GM12878 (cell line): ENCODE measurements at regions not wholly inside any gene's neighbourhood (a gene's known extent, or its start where the extent isn't known, plus 50 kb on each side); places are given as distances from the start of the nearest gene placed in this dataset.

Experiments used
- ATAC-seq: fragments of 200-7000 bp; cut with Tn5 transposase; 3 replicates; pipeline ENCODE4 v1.9.1; 2020; ENCODE audit warnings: mild to moderate bottlenecking, moderate library complexity
- BruUV-seq: library from RNA; stranded (reverse); fragments of 400-500 nt; replicated peaks from 2 replicates; lab custom pipeline; 2021; lab: Mats Ljungman, UMichigan
- CTCF ChIA-PET: fragments of 300-600 bp; sonication (Branson Sonifier 250); formaldehyde crosslinking; extraction: SDS; loops from one replicate; lab custom pipeline; 2021; ENCODE audit warnings: inconsistent platforms; lab: Yijun Ruan, JAX
- POLR2A ChIA-PET: fragments of 350-600 bp; formaldehyde crosslinking; extraction: SDS; loops from one replicate; lab custom pipeline; 2021; ENCODE audit warnings: inconsistent platforms; lab: Charles Lee
- RAD21 ChIA-PET: fragments of 300-600 bp; sonication (Branson Sonifier 250); formaldehyde crosslinking; loops from one replicate; lab custom pipeline; 2023; ENCODE audit warnings: antibody characterized with exemption; ENCODE audit not compliant: unreplicated experiment; lab: Charles Lee
- SMC1A ChIA-PET: fragments of 300-600 bp; sonication (Branson Sonifier 250); formaldehyde crosslinking; loops from one replicate; lab custom pipeline; 2023; ENCODE audit not compliant: unreplicated experiment, uncharacterized antibody; lab: Charles Lee
- DNase-seq: peaks from one replicate; pipeline ENCODE4 v3.0.0-alpha.2; 2011; ENCODE audit warnings: low read depth, low spot score
- FAIRE-seq: peaks from 3 replicates; lab custom pipeline; 2011; peaks lifted over from hg19 to GRCh38; lab: Jason Lieb, UNC
- H2AFZ ChIP-seq: 2 replicates; pipeline ENCODE4 v1.6.0; 2011; ENCODE audit warnings: low read depth, low read length, control low read depth; ENCODE audit not compliant: control insufficient read depth
- H3K27ac ChIP-seq: 2 replicates; pipeline ENCODE4 v1.5.1; 2011; ENCODE audit warnings: control low read depth; ENCODE audit not compliant: control insufficient read depth, insufficient read depth
- H3K27me3 ChIP-seq, 2 experiments: replicated peaks in 1 of 2; 2 replicates each; pipeline versions ENCODE4 v1.6.0 to v1.6.1; 2011; ENCODE audit warnings: low read length in 1 of 2; ENCODE audit not compliant: control insufficient read depth in 2 of 2, insufficient read depth in 2 of 2
- H3K36me3 ChIP-seq, 2 experiments: 2 replicates each; pipeline ENCODE4 v1.5.1; 2011; ENCODE audit warnings: low read length in 1 of 2; ENCODE audit not compliant: control insufficient read depth in 2 of 2, insufficient read depth in 2 of 2
- H3K4me1 ChIP-seq: 2 replicates; pipeline ENCODE4 v1.6.1; 2011; ENCODE audit warnings: mild to moderate bottlenecking, low read length, moderate library complexity, mixed read lengths; ENCODE audit not compliant: control insufficient read depth, insufficient read depth
- H3K4me2 ChIP-seq: 2 replicates; pipeline ENCODE4 v1.6.0; 2011; ENCODE audit warnings: control low read depth; ENCODE audit not compliant: control insufficient read depth, insufficient read depth
- H3K4me3 ChIP-seq: fragments of 200-600 bp; sonication (generic); 2 replicates; pipeline ENCODE4 v1.5.1; 2016
- H3K79me2 ChIP-seq: 2 replicates; pipeline ENCODE4 v1.6.0; 2011; ENCODE audit warnings: low read length; ENCODE audit not compliant: control insufficient read depth, insufficient read depth
- H3K9ac ChIP-seq: 2 replicates; pipeline ENCODE4 v1.8.0; 2011; ENCODE audit warnings: low read length, control low read depth, mixed read lengths; ENCODE audit not compliant: control insufficient read depth, insufficient read depth
- H3K9me3 ChIP-seq: replicated peaks from 3 replicates; pipeline ENCODE4 v1.5.1; 2011; ENCODE audit warnings: mild to moderate bottlenecking, low read length; ENCODE audit not compliant: control insufficient read depth, insufficient read depth
- H4K20me1 ChIP-seq: 2 replicates; pipeline ENCODE4 v1.6.0; 2011; ENCODE audit not compliant: control insufficient read depth, insufficient read depth
- BHLHE40 ChIP-seq, 2 experiments: fragments of 450-650 bp in 1 of 2; IDR thresholded peaks; 2 replicates each; pipeline ENCODE4 v1.6.1; 2011 to 2017; ENCODE audit warnings: low read depth in 2 of 2, borderline replicate concordance in 1 of 2, improper control_type of control experiment in 1 of 2, low read length in 1 of 2, mild to moderate bottlenecking in 1 of 2
- BRCA1 ChIP-seq: IDR thresholded peaks from 2 replicates; pipeline ENCODE4 v1.6.1; 2011; ENCODE audit warnings: low read depth, low read length, improper control_type of control experiment
- HDAC2 ChIP-seq: fragments of 200-600 bp; sonication (generic); IDR thresholded peaks from 2 replicates; pipeline ENCODE4 v1.6.1; 2017
- JUND ChIP-seq: IDR thresholded peaks from 2 replicates; pipeline ENCODE4 v1.6.1; 2012; ENCODE audit warnings: low read depth, mild to moderate bottlenecking, low read length, improper control_type of control experiment, moderate library complexity
- MYC ChIP-seq: IDR thresholded peaks from 2 replicates; pipeline ENCODE4 v1.6.1; 2011; ENCODE audit warnings: mild to moderate bottlenecking, low read length, moderate library complexity, inconsistent platforms; ENCODE audit not compliant: insufficient read depth, insufficient replicate concordance, insufficient read length, severe bottlenecking
- NRF1 ChIP-seq: conservative IDR thresholded peaks from 2 replicates; pipeline ENCODE4 v1.6.1; 2011; ENCODE audit warnings: mild to moderate bottlenecking, low read depth, low read length, improper control_type of control experiment
- POLR2A ChIP-seq: IDR thresholded peaks from 2 replicates; pipeline ENCODE4 v1.6.1; 2011; ENCODE audit warnings: low read depth, mild to moderate bottlenecking, low read length
- RAD21 ChIP-seq: IDR thresholded peaks from 2 replicates; pipeline ENCODE4 v1.6.1; 2011; ENCODE audit warnings: mild to moderate bottlenecking, low read depth, low read length, moderate library complexity; ENCODE audit not compliant: insufficient read depth
- RELA ChIP-seq: fragments of 450-650 bp; IDR thresholded peaks from 2 replicates; pipeline ENCODE4 v1.8.0; 2014; ENCODE audit warnings: borderline replicate concordance; ENCODE audit not compliant: partially characterized antibody
- SUZ12 ChIP-seq: fragments of 200-600 bp; sonication (generic); IDR thresholded peaks from one replicate; pipeline ENCODE4 v1.6.1; 2018; ENCODE audit warnings: antibody characterized with exemption, mild to moderate bottlenecking; ENCODE audit not compliant: unreplicated experiment
- YBX1 ChIP-seq: fragments of 450-650 bp; IDR thresholded peaks from 2 replicates; pipeline ENCODE4 v1.6.1; 2016; ENCODE audit warnings: antibody characterized with exemption
- ZBTB40 ChIP-seq: fragments of 450-650 bp; IDR thresholded peaks from 2 replicates; pipeline ENCODE4 v1.6.1; 2016; ENCODE audit warnings: mild to moderate bottlenecking, moderate library complexity, borderline replicate concordance
- WGBS: methylation state at CpG from one replicate; pipeline ENCODE4 v1.1.6; 2016; ENCODE audit warnings: low lambda C conversion rate; ENCODE audit not compliant: insufficient replicate concordance, insufficient coverage; ENCODE audit errors: missing lambda C conversion rate; 5-methylcytosine and 5-hydroxymethylcytosine counted together
- in situ Hi-C: fragments of 300-500 bp; cut with MboI; formaldehyde crosslinking; loops from 9 replicates; pipeline ENCODE4 v1.14.3; 2018; ENCODE audit warnings: mixed read lengths
- intact Hi-C: fragments of 100-400 bp; cut with micrococcal nuclease; formaldehyde crosslinking; loops from one replicate; pipeline ENCODE4 v1.14.2; 2022; ENCODE audit not compliant: unreplicated experiment
- TF ChIP-seq, protein P1 (sequence below): fragments of 450-650 bp; formaldehyde crosslinking; IDR thresholded peaks from 2 replicates; pipeline ENCODE4 v1.5.0; 2022; ENCODE audit warnings: mild to moderate bottlenecking, missing genetic modification characterization
- TF ChIP-seq, protein P2 (sequence below): IDR thresholded peaks from 2 replicates; pipeline ENCODE4 v1.6.1; 2011; ENCODE audit warnings: borderline replicate concordance, low read depth, mild to moderate bottlenecking, moderate library complexity, mixed read lengths, low read length; ENCODE audit not compliant: insufficient read depth; ENCODE audit errors: extremely low read length

DNA sequence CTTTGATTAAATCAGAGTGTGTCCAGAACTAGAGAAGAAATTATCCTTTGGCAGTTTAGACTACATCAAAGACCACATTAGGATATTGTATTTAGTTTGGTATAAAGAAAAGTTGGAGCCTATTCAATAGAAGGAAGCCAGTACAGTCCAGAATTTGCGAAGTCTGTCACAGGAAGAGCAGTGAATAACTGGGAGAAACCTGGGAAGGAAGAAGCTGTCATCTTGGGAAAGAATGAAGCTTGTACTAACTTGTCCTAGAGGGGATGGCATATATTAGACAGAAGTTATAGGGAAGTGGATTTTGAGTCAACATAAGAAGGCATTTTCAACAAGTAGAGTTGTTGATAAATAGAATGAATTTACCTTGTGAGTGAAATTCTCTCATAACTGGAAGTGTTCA lies 386.7 kb downstream of the LRIG3 start (continued):
- TF ChIP-seq ZBTB40 (no peak), BHLHE40 (IDR thresholded peaks at IDR 0.05; ENCODE audit: borderline replicate concordance in 1 of 2, low read depth in 2 of 2, low read length in 1 of 2) (no peak), NRF1 (no peak), MYC (no peak), HDAC2 (no peak)

DNA sequence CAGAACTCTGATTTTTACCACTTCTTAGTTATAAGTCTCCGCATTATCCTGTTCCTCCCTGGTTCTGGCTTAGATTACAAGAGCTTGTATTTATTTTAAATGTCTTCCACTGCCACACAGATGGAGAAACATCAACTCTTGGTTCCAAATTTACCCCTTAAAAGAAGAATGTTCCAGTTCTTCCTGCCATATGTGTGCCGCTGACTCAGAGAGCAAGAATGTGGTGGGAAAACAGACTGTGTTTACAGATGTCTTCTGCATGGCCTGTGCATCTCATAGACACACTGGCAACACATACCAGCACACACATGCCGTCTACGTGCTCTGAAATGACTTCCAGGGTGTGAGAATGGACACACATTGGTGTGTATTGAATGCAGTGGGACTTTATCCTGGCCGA lies 383.0 kb downstream of the LRIG3 start:
- Histone ChIP-seq H3K4me2 (no peak overlapping the region), H3K27ac (no peak overlapping the region), H3K4me3 (no peak overlapping the region), H3K79me2 (no peaks in the 10 kb centered on the region), H3K9ac (no peak overlapping the region), H3K4me1 (no peaks in the 10 kb centered on the region), H3K9me3 (no peaks in the 10 kb centered on the region), H2AFZ (no peak overlapping the region), H3K27me3 (no peaks in the 10 kb centered on the region), H3K36me3 (no peaks in the 10 kb centered on the region), H4K20me1 (no peaks in the 10 kb centered on the region)
- no peak for DNase-seq
- ChIA-PET POLR2A (no interaction called here), RAD21 (no interaction called here), SMC1A (interaction anchor here (0.7 kb wide), 1 partner anchor 25 kb away, joined by 3 read pairs; no protein-coding TSS in a partner anchor), CTCF (interaction anchor here (5.5 kb wide), 1 partner anchor 614 kb away, joined by 39 read pairs; no protein-coding TSS in a partner anchor)
- FAIRE-seq, result no peak
- in situ Hi-C loops (no loop called here), intact Hi-C loops (no loop called here)
- WGBS, result 38% methylated on average over 5 of the region's 5 CpGs
- TF ChIP-seq, protein P1, sequence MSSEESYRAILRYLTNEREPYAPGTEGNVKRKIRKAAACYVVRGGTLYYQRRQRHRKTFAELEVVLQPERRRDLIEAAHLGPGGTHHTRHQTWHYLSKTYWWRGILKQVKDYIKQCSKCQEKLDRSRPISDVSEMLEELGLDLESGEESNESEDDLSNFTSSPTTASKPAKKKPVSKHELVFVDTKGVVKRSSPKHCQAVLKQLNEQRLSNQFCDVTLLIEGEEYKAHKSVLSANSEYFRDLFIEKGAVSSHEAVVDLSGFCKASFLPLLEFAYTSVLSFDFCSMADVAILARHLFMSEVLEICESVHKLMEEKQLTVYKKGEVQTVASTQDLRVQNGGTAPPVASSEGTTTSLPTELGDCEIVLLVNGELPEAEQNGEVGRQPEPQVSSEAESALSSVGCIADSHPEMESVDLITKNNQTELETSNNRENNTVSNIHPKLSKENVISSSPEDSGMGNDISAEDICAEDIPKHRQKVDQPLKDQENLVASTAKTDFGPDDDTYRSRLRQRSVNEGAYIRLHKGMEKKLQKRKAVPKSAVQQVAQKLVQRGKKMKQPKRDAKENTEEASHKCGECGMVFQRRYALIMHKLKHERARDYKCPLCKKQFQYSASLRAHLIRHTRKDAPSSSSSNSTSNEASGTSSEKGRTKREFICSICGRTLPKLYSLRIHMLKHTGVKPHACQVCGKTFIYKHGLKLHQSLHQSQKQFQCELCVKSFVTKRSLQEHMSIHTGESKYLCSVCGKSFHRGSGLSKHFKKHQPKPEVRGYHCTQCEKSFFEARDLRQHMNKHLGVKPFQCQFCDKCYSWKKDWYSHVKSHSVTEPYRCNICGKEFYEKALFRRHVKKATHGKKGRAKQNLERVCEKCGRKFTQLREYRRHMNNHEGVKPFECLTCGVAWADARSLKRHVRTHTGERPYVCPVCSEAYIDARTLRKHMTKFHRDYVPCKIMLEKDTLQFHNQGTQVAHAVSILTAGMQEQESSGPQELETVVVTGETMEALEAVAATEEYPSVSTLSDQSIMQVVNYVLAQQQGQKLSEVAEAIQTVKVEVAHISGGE (CRISPR knock-in tag), result no peak
- TF ChIP-seq RAD21, result no peak
- TF ChIP-seq RELA, result no peak
- no peak for TF ChIP-seq BRCA1
- no peak for TF ChIP-seq MYC
- TF ChIP-seq SUZ12, result no peak
- TF ChIP-seq JUND, result no peak
- TF ChIP-seq POLR2A, result no peak
- no peak for TF ChIP-seq YBX1
- TF ChIP-seq, protein P2, sequence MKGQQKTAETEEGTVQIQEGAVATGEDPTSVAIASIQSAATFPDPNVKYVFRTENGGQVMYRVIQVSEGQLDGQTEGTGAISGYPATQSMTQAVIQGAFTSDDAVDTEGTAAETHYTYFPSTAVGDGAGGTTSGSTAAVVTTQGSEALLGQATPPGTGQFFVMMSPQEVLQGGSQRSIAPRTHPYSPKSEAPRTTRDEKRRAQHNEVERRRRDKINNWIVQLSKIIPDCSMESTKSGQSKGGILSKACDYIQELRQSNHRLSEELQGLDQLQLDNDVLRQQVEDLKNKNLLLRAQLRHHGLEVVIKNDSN, result no peak
- ATAC-seq, result no peak
- no TSS peak for BruUV-seq
